ENCODE measurements at regions not wholly inside any gene's neighbourhood (a gene's known extent, or its start where the extent isn't known, plus 50 kb on each side); places are given as distances from the start of the nearest gene placed in this dataset.
"Not testable (repeated sequence)": the region's sequence is repeated elsewhere in the genome, so short reads cannot be mapped to it uniquely, and the experiment has no call there.

DNA sequence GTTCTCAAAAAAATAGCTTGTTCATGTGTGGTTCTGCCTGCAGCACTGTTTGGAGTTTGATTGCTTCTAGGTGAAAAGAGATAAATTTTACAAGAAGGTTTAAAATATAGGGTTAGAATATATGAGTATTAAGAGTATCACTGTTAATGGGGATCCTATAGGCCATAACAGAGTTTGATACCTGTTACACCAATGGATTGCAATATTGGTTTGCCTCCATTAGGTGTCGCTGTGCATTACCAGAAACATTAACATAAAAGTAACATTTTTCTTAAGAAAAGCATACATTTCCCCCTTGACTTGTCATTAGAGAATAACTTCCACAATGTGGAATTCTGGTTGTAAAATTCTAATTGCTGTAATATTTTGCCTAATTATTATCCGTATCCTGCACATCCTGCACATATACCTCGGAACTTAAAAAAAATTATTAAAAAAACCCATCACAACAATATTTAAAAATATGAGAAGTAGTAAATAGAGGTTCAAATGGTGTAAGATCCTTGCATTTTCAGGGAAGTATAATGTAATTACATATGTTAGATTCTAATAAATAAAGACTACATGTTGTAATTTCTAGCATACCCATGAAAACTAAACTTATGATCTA, 63.0 kb downstream of the CYP4A11 start:
- DNase-seq = peak; percentile 35

GRCh38 chr1:46876093-46876492, 65.2 kb downstream of the CYP4A11 start:
- not testable (repeated sequence) for DNase-seq
